MM.1S (cell line): ENCODE measurements at regions not wholly inside any gene's neighbourhood (a gene's known extent, or its start where the extent isn't known, plus 50 kb on each side); places are given as distances from the start of the nearest gene placed in this dataset.

Experiments used
- CTCF ChIP-seq: fragments of 300-600 bp; sonication (generic); IDR thresholded peaks from 2 replicates; pipeline ENCODE4 v1.5.1; 2016; ENCODE audit warnings: antibody characterized with exemption, low read length, mixed read lengths
- EZH2 ChIP-seq: fragments of 300-600 bp; sonication (generic); optimal IDR thresholded peaks from 2 replicates; pipeline ENCODE3; 2017; ENCODE audit warnings: low read depth, mild to moderate bottlenecking, antibody characterized with exemption, low read length, mixed read lengths
- EZH2phosphoT487 ChIP-seq: fragments of 300-600 bp; sonication (generic); IDR thresholded peaks from 2 replicates; pipeline ENCODE4 v1.6.1; 2018; ENCODE audit warnings: antibody characterized with exemption, low read length

- TF ChIP-seq EZH2phosphoT487 = no peak
- TF ChIP-seq EZH2 = no peak
- TF ChIP-seq CTCF = no peak
Observed at GRCh38 chr18:78191276-78191675, 788.3 kb upstream of the SALL3 start.
